ENCODE measurements at regions not wholly inside any gene's neighbourhood (a gene's known extent, or its start where the extent isn't known, plus 50 kb on each side); places are given as distances from the start of the nearest gene placed in this dataset.

DNA sequence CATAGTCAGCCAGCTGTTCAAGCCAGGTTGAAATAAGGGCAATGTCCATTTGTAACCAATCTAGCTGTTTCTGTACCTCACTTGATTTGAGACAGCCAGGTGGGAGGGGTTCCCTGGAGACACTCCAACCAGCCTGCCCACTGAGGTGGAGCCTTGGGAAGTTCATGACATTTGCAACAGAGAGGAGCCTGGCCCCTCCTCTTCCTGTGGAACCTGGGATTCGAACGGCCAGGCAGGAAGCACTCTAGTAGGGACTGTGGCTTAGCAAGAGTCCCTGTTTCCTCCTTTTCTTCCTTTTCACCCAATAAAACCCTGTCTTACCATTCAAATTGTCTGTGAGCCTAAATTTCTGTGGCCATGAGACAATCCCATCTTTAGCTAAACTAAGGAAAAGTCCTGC lies 312.3 kb upstream of the NMUR2 start (continued):
- no peak for TF ChIP-seq TCF12 (IDR thresholded peaks at IDR 0.05; ENCODE audit: low read depth, low read length)

DNA sequence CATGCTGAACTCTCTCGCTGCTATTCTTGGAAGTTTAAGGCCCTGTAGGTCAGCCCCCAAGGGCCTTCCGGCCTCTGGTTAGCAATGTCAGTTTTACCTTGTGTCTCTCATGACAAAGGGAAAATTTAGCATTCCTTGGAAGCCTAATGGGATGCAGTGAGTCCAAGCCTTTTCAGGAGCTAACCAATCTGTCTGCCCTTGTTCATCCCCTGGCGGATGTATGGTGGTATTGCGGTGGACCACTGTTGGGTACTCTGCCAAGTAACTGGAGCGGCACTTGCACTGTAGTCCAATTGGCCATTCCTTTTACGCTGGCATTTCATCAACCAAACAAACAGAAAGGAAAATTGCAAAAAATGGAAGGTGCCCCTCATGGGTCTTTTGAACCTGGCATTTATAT lies 318.4 kb upstream of the NMUR2 start:
- BruUV-seq (replicated peaks) = no TSS peak
- Histone ChIP-seq H3K27me3 (replicated peaks in 1 of 2; ENCODE audit: control insufficient read depth in 2 of 2, insufficient read depth in 2 of 2, low read length in 1 of 2) (no peaks in the 10 kb centered on the region), H3K27ac (ENCODE audit: control insufficient read depth, insufficient read depth) (no peak overlapping the region), H2AFZ (ENCODE audit: control insufficient read depth, low read depth, low read length) (no peak overlapping the region), H3K4me2 (ENCODE audit: control insufficient read depth, insufficient read depth) (no peak overlapping the region), H3K4me1 (ENCODE audit: control insufficient read depth, insufficient read depth, low read length) (no peaks in the 10 kb centered on the region), H4K20me1 (ENCODE audit: control insufficient read depth, insufficient read depth) (no peaks in the 10 kb centered on the region), H3K79me2 (ENCODE audit: control insufficient read depth, insufficient read depth, low read length) (no peaks in the 10 kb centered on the region), H3K36me3 (ENCODE audit: control insufficient read depth in 2 of 2, insufficient read depth in 2 of 2, low read length in 1 of 2) (no peaks in the 10 kb centered on the region), H3K9ac (ENCODE audit: control insufficient read depth, insufficient read depth, low read length) (no peak overlapping the region), H3K4me3 (no peak overlapping the region), H3K9me3 (replicated peaks; ENCODE audit: control insufficient read depth, insufficient read depth, low read length) (no peaks in the 10 kb centered on the region)
- ATAC-seq (no peak), FAIRE-seq (no peak), DNase-seq (ENCODE audit: low read depth, low spot score) (no peak)
- SMC1A ChIA-PET (ENCODE audit: uncharacterized antibody, unreplicated experiment) = no interaction called here
- RAD21 ChIA-PET (ENCODE audit: unreplicated experiment) = no interaction called here
- no peak for TF ChIP-seq MTA3 (IDR thresholded peaks at IDR 0.05; ENCODE audit: borderline replicate concordance, low read length)
- TF ChIP-seq, protein P1, sequence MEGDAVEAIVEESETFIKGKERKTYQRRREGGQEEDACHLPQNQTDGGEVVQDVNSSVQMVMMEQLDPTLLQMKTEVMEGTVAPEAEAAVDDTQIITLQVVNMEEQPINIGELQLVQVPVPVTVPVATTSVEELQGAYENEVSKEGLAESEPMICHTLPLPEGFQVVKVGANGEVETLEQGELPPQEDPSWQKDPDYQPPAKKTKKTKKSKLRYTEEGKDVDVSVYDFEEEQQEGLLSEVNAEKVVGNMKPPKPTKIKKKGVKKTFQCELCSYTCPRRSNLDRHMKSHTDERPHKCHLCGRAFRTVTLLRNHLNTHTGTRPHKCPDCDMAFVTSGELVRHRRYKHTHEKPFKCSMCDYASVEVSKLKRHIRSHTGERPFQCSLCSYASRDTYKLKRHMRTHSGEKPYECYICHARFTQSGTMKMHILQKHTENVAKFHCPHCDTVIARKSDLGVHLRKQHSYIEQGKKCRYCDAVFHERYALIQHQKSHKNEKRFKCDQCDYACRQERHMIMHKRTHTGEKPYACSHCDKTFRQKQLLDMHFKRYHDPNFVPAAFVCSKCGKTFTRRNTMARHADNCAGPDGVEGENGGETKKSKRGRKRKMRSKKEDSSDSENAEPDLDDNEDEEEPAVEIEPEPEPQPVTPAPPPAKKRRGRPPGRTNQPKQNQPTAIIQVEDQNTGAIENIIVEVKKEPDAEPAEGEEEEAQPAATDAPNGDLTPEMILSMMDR (IDR thresholded peaks at IDR 0.05 in 2 of 3, conservative IDR thresholded peaks at IDR 0.05 in 1 of 3; ENCODE audit: control insufficient read depth in 2 of 3, extremely low read depth in 1 of 3, insufficient read depth in 1 of 3, low read depth in 3 of 3, low read length in 3 of 3) = 0 out of 6 replicates have a peak, but pooled peaks of 1 of the 3 experiments have one; percentile 9
- TF ChIP-seq, protein P2, sequence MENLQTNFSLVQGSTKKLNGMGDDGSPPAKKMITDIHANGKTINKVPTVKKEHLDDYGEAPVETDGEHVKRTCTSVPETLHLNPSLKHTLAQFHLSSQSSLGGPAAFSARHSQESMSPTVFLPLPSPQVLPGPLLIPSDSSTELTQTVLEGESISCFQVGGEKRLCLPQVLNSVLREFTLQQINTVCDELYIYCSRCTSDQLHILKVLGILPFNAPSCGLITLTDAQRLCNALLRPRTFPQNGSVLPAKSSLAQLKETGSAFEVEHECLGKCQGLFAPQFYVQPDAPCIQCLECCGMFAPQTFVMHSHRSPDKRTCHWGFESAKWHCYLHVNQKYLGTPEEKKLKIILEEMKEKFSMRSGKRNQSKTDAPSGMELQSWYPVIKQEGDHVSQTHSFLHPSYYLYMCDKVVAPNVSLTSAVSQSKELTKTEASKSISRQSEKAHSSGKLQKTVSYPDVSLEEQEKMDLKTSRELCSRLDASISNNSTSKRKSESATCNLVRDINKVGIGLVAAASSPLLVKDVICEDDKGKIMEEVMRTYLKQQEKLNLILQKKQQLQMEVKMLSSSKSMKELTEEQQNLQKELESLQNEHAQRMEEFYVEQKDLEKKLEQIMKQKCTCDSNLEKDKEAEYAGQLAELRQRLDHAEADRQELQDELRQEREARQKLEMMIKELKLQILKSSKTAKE (IDR thresholded peaks at IDR 0.05; ENCODE audit: low read depth, poor library complexity, severe bottlenecking) = no peak
- CTCF ChIA-PET = no interaction called here
- intact Hi-C loops (cut with micrococcal nuclease; ENCODE audit: unreplicated experiment) = no loop called here
- 55% methylated on average over 6 of the region's 6 CpGs for WGBS (ENCODE audit: insufficient coverage, insufficient replicate concordance, low lambda C conversion rate, missing lambda C conversion rate)
- in situ Hi-C loops (cut with MboI) = no loop called here
- POLR2A ChIA-PET = no interaction called here
